ENCODE measurements at regions not wholly inside any gene's neighbourhood (a gene's known extent, or its start where the extent isn't known, plus 50 kb on each side); places are given as distances from the start of the nearest gene placed in this dataset.
"Not testable (repeated sequence)": the region's sequence is repeated elsewhere in the genome, so short reads cannot be mapped to it uniquely, and the experiment has no call there.

- intact Hi-C loops (cut with DNase I); DNase-seq; H3K4me3 ChIP-seq; H3K27me3 ChIP-seq; H3K9ac ChIP-seq (ENCODE audit: low read depth in 2 of 2, low read length in 2 of 2); H3K36me3 ChIP-seq; H3K4me1 ChIP-seq; H3K9me3 ChIP-seq; H3K27ac ChIP-seq: not testable (repeated sequence)
Observed at GRCh38 chr6:147651-148050, 144.6 kb upstream of the DUSP22 start.

DNA sequence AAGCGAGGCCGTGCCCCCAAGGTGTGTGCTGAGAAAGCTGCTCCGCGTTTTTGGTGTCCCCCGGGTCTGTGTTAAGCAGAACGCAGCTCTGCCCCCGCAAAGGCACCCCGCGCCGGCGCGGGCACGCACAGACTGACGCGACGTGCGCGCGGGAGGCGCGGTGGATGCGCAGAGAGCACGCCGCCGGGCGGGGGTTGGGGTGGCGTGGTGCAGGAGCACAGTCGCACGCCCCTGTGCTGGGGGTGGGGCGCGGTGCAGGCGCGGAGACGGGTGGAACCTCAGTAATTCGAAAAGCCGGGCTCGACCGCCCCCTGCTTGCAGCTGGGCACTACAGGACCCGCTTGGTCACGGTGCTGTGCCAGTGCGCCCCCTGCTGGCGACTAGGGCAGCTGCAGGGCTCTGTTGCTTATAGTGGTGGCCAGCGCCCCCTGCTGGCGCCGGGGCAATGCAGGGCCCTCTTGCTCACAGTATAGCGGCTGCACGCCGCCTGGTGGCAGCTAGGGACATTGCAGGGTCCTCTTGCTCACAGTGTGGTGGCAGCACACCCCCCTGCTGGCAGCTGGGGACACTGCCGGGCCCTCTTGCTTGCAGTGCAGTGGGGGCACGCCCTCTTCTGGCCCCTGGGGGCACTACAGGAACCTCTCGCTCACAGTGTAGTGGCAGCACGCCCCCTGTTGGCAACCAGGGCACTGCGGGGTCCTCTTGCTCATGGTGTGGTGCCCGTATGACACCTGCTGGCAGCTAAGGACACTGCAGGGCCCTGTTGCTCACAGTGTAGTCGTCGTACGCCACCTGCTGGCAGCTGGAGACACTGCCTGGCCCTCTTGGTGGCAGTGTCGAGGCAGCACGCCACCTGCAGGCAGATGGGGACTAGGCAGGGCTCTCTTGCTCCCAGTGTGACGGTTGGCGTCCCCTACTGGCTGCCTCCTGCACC lies 144.0 kb upstream of the DUSP22 start:
- H3K9ac ChIP-seq (ENCODE audit: low read depth in 2 of 2, low read length in 2 of 2); H3K36me3 ChIP-seq; H3K4me3 ChIP-seq; H3K27ac ChIP-seq; H3K4me1 ChIP-seq; H3K27me3 ChIP-seq; H3K9me3 ChIP-seq; intact Hi-C loops (cut with DNase I): not testable (repeated sequence)
- peak; percentile 45 for DNase-seq
- TF ChIP-seq, protein P1, sequence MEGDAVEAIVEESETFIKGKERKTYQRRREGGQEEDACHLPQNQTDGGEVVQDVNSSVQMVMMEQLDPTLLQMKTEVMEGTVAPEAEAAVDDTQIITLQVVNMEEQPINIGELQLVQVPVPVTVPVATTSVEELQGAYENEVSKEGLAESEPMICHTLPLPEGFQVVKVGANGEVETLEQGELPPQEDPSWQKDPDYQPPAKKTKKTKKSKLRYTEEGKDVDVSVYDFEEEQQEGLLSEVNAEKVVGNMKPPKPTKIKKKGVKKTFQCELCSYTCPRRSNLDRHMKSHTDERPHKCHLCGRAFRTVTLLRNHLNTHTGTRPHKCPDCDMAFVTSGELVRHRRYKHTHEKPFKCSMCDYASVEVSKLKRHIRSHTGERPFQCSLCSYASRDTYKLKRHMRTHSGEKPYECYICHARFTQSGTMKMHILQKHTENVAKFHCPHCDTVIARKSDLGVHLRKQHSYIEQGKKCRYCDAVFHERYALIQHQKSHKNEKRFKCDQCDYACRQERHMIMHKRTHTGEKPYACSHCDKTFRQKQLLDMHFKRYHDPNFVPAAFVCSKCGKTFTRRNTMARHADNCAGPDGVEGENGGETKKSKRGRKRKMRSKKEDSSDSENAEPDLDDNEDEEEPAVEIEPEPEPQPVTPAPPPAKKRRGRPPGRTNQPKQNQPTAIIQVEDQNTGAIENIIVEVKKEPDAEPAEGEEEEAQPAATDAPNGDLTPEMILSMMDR (IDR thresholded peaks at IDR 0.05), result peak; percentile 39

- H3K9me3 ChIP-seq; DNase-seq; H3K36me3 ChIP-seq; H3K4me1 ChIP-seq; H3K27me3 ChIP-seq; H3K4me3 ChIP-seq; intact Hi-C loops (cut with DNase I); H3K27ac ChIP-seq; H3K9ac ChIP-seq (ENCODE audit: low read depth in 2 of 2, low read length in 2 of 2): not testable (repeated sequence)
Observed at GRCh38 chr6:150147-150546, 142.1 kb upstream of the DUSP22 start.

DNA sequence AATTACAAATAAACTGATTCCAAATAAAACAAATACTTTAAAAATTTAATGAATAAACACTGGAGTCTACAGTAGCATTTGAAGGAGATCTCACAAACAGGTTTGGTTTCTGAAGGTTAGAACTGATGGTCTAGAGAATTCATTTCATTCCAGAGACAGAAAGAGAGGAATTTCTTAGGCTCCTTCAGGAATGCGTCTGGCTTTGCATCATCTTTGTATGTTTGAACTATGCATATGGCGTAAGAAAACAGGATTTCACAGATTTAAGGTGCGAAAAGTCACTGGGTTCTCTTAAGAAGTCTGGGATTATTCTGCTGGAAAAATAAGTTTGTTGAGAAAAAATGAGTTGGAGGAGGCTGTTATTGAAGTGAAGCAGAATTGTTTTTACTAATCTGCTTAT lies 139.9 kb upstream of the DUSP22 start:
- H3K4me3 ChIP-seq; H3K4me1 ChIP-seq; DNase-seq; intact Hi-C loops (cut with DNase I); H3K36me3 ChIP-seq; H3K27me3 ChIP-seq; H3K27ac ChIP-seq; H3K9me3 ChIP-seq; H3K9ac ChIP-seq (ENCODE audit: low read depth in 2 of 2, low read length in 2 of 2): not testable (repeated sequence)

DNA sequence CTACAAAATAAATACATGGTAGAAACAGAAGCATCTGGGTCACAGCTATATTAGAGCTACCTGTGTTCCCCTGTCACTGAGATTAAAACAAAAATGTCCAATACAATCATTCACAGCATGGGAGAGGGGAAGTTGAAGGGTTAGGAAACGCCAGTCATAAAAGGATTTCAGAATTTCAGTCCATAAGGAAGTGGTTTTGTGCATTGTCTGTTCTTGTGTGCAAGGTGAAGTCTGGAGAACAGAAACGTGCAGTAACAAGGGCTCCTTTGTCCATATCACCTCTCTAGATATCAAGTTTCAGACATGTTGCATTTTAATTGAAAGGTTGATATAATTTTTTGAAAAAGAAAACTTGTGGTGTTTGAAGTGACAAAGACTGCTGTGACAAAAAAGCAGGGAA lies 139.3 kb upstream of the DUSP22 start:
- intact Hi-C loops (cut with DNase I); DNase-seq; H3K9me3 ChIP-seq; H3K27ac ChIP-seq; H3K4me1 ChIP-seq; H3K4me3 ChIP-seq; H3K36me3 ChIP-seq; H3K27me3 ChIP-seq; H3K9ac ChIP-seq (ENCODE audit: low read depth in 2 of 2, low read length in 2 of 2): not testable (repeated sequence)

GRCh38 chr6:153867-154266 lies 138.4 kb upstream of the DUSP22 start:
- H3K9ac ChIP-seq (ENCODE audit: low read depth in 2 of 2, low read length in 2 of 2); H3K4me1 ChIP-seq; intact Hi-C loops (cut with DNase I); H3K27me3 ChIP-seq; H3K36me3 ChIP-seq; H3K27ac ChIP-seq; H3K4me3 ChIP-seq; DNase-seq; H3K9me3 ChIP-seq: not testable (repeated sequence)

DNA sequence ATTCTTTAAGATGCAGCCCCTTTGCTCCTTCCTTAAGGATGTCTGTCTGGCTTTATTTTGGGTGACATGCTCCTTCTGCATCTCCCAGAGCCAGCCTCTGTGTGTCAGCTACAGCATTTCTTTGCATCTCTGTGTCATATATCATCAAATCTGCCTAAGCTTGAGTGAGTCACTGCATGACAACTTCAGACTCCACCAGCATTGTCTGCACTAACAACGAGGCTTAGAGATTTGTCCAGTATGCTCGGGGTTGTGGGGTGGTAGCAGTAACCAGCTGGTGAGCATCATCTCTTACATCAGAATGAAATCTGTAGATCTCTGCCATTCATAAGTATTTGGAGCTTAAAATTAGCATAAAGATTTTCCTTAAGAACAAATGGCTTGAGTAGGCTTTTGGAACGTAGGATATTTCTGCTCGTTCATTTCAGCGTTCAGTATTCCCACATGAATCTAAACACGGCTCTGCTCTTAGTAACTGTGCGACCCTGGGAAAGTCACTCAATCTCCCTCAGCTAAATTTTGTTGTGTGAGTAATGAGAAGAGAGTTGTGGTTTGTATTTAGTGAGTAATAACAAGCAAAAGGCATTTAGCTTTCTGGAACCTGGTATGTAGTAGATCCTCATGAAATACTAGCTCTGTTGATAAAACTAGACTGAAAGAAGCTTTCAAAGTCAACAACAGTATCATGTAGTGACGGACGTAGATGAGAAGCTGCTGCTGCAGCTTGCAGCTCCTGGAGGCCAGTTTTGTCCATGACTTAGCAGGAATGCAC lies 137.8 kb upstream of the DUSP22 start:
- H3K27ac ChIP-seq; H3K4me1 ChIP-seq; H3K27me3 ChIP-seq; intact Hi-C loops (cut with DNase I); H3K9me3 ChIP-seq; H3K36me3 ChIP-seq; H3K9ac ChIP-seq (ENCODE audit: low read depth in 2 of 2, low read length in 2 of 2); DNase-seq; H3K4me3 ChIP-seq: not testable (repeated sequence)

DNA sequence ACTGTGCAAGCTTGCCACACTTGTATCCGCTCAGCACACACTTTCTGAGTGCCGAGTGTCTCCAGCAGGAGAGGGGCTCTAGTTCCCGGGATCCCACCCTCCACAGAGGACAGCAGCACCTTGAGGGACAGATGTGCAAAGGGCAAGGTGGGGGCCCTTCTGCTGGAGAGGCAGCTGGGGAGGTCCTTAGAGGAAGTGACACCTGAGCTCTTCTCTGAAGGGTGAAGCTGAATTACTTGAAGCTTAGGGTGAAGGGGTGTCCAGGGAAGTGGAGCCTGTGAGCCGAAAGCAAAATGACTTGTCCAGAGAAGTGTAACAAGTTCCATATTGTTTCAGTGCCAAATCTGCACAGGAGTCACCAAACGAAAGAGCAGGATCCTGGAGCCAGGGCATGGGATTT lies 136.3 kb upstream of the DUSP22 start:
- no peaks in the 10 kb centered on the region for H3K27me3 ChIP-seq
- H3K9ac ChIP-seq (ENCODE audit: low read depth in 2 of 2, low read length in 2 of 2), result no peak overlapping the region
- intact Hi-C loops (cut with DNase I), result no loop called here
- no peak overlapping the region for H3K27ac ChIP-seq
- H3K4me1 ChIP-seq, result no peaks in the 10 kb centered on the region
- no peaks in the 10 kb centered on the region for H3K36me3 ChIP-seq
- H3K4me3 ChIP-seq, result no peak overlapping the region
- TF ChIP-seq, protein P1 (IDR thresholded peaks at IDR 0.05), result no peak
- DNase-seq, result no peak
- H3K9me3 ChIP-seq, result no peaks in the 10 kb centered on the region

- H3K27me3 ChIP-seq; H3K9me3 ChIP-seq; H3K27ac ChIP-seq; H3K9ac ChIP-seq (ENCODE audit: low read depth in 2 of 2, low read length in 2 of 2); H3K36me3 ChIP-seq; intact Hi-C loops (cut with DNase I); H3K4me1 ChIP-seq; DNase-seq; H3K4me3 ChIP-seq: not testable (repeated sequence)
Observed at GRCh38 chr6:156441-157140, 135.7 kb upstream of the DUSP22 start.

DNA sequence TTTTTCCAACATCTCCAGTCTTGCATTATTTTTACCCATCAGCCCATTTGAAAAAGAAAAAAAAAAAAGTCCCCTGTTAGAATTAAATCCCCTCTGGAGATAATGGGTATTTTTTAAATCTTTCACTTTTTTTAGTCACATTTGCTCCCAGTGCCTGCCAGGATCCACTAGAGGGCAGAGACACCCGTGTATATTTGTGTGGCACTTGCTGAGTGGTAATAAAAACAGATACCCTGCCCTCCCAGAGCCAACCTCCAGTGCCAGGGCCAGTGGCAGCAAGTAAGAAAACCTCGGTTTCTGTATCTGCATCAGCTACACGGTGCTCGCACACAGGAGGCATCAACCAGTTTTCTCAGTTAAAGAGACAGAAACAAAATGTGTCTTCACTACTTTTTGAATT lies 135.1 kb upstream of the DUSP22 start:
- H3K9me3 ChIP-seq; H3K36me3 ChIP-seq; H3K27ac ChIP-seq; intact Hi-C loops (cut with DNase I); H3K4me1 ChIP-seq; DNase-seq; H3K27me3 ChIP-seq; H3K9ac ChIP-seq (ENCODE audit: low read depth in 2 of 2, low read length in 2 of 2); H3K4me3 ChIP-seq: not testable (repeated sequence)

- H3K4me1 ChIP-seq; H3K27ac ChIP-seq; H3K4me3 ChIP-seq; H3K9ac ChIP-seq (ENCODE audit: low read depth in 2 of 2, low read length in 2 of 2); H3K9me3 ChIP-seq; H3K36me3 ChIP-seq; H3K27me3 ChIP-seq; intact Hi-C loops (cut with DNase I); DNase-seq: not testable (repeated sequence)
Observed at GRCh38 chr6:161657-162056, 130.6 kb upstream of the DUSP22 start.

Measured in colonic mucosa (tissue), 4 donors.